Thyroid gland (tissue), 4 donors: ENCODE measurements at regions not wholly inside any gene's neighbourhood (a gene's known extent, or its start where the extent isn't known, plus 50 kb on each side); places are given as distances from the start of the nearest gene placed in this dataset.

Experiments used
- DNase-seq, 2 donors: peaks; one replicate each; pipeline ENCODE4 v3.0.0-alpha.2; 2019
- H3K27ac ChIP-seq, 3 donors: fragments of 200-600 bp; sonication (generic); 1 replicate in 2 of 3; 2 replicates in 1 of 3; pipeline ENCODE4 v1.5.1; 2016 to 2019; ENCODE audit warnings: mild to moderate bottlenecking in 1 of 3, moderate library complexity in 1 of 3
- H3K27me3 ChIP-seq: fragments of 200-600 bp; sonication (generic); one replicate; pipeline ENCODE4 v1.5.1; 2019
- H3K36me3 ChIP-seq, 2 donors: fragments of 200-600 bp; sonication (generic); one replicate each; pipeline ENCODE4 v1.5.1; 2016 to 2019
- H3K4me1 ChIP-seq, 2 donors: fragments of 200-600 bp; sonication (generic); one replicate each; pipeline ENCODE4 v1.5.1; 2017 to 2019
- H3K4me3 ChIP-seq, 3 donors: fragments of 200-600 bp; sonication (generic); replicated peaks in 1 of 3; 1 replicate in 2 of 3; 2 replicates in 1 of 3; pipeline ENCODE4 v1.5.1; 2016; ENCODE audit warnings: mild to moderate bottlenecking in 1 of 3
- H3K9me3 ChIP-seq: fragments of 200-600 bp; sonication (generic); one replicate; pipeline ENCODE4 v1.5.1; 2017
- POLR2A ChIP-seq, 2 donors: fragments of 450-650 bp; IDR thresholded peaks; one replicate each; pipeline ENCODE4 v1.6.1; 2017; ENCODE audit warnings: antibody characterized with exemption in 2 of 2, mild to moderate bottlenecking in 2 of 2, moderate library complexity in 1 of 2
- WGBS, 2 donors: methylation state at CpG; one replicate each; pipeline ENCODE4 v1.1.5; 2017; 5-methylcytosine and 5-hydroxymethylcytosine counted together
- intact Hi-C: fragments of 100-400 bp; cut with DNase I; formaldehyde crosslinking; loops from one replicate; pipeline ENCODE4 v1.15.1; 2023
- TF ChIP-seq, protein P1 (sequence below), 6 experiments: fragments of 200-600 bp in 3 of 6; fragments of 450-650 bp in 3 of 6; sonication (generic) in 3 of 6; IDR thresholded peaks; one replicate each; pipeline ENCODE4 v1.5.1; 2016 to 2019; ENCODE audit warnings: antibody characterized with exemption in 6 of 6, mild to moderate bottlenecking in 2 of 6, inconsistent platforms in 1 of 6, moderate library complexity in 1 of 6

DNA sequence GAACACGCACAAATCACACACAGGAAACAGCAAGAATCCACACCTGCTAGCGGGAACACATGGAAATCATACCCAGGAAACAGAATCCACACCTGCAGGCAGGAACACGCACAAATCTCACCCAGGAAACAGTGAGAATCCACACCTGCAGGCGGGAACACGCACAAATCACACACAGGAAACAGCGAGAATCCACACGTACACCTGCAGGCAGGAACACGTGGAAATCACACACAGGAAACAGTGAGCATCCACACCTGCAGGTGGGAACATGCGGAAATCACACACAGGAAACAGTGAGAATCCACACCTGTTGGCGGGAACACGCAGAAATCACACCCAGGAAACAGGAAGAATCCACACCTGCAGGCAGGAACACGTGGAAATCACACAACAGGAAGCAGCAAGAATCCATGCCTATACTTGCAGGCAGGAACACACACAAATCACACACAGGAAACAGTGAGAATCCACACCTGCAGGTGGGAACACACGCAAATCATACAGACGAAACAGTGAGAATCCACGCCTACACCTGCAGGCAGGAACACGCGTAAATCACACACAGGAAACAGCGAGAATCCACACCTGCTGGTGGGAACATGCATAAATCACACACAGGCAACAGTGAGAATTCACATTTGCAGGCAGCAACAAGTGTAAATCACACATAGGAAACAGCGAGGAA lies 108.6 kb downstream of the DLL1 start:
- H3K36me3 ChIP-seq: no peaks in the 10 kb centered on the region
- H3K4me1 ChIP-seq: no peaks in the 10 kb centered on the region
- TF ChIP-seq, protein P1, sequence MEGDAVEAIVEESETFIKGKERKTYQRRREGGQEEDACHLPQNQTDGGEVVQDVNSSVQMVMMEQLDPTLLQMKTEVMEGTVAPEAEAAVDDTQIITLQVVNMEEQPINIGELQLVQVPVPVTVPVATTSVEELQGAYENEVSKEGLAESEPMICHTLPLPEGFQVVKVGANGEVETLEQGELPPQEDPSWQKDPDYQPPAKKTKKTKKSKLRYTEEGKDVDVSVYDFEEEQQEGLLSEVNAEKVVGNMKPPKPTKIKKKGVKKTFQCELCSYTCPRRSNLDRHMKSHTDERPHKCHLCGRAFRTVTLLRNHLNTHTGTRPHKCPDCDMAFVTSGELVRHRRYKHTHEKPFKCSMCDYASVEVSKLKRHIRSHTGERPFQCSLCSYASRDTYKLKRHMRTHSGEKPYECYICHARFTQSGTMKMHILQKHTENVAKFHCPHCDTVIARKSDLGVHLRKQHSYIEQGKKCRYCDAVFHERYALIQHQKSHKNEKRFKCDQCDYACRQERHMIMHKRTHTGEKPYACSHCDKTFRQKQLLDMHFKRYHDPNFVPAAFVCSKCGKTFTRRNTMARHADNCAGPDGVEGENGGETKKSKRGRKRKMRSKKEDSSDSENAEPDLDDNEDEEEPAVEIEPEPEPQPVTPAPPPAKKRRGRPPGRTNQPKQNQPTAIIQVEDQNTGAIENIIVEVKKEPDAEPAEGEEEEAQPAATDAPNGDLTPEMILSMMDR (IDR thresholded peaks at IDR 0.05): no peak
- TF ChIP-seq POLR2A (IDR thresholded peaks at IDR 0.05): no peak
- no peak overlapping the region for H3K27ac ChIP-seq
- no peaks in the 10 kb centered on the region for H3K9me3 ChIP-seq
- intact Hi-C loops: no loop called here
- DNase-seq: no peak
- H3K27me3 ChIP-seq: no peaks in the 10 kb centered on the region
- WGBS, 2 donors: 73 to 77% methylated on average over 19 of the region's 19 CpGs
- H3K4me3 ChIP-seq: no peak overlapping the region

DNA sequence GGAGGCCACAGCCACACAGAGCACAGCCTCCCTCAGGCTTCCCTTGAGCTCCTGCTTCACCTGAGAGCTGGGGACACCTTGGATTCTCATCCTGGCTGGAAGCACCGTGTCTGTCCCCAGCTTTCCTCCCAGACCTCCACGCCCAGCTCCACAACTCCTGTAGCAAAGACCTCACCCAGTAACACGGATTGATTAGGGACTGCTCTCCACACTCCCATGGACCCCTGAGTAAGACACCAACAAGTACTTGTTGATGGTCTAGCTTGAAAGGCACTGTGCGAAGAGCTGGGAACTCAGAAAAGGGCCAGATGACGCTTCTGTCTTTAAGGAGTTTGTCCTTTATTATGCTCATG lies 109.6 kb downstream of the DLL1 start:
- no peaks in the 10 kb centered on the region for H3K4me1 ChIP-seq
- intact Hi-C loops: no loop called here
- no peak for DNase-seq
- no peak overlapping the region for H3K27ac ChIP-seq
- no peaks in the 10 kb centered on the region for H3K9me3 ChIP-seq
- TF ChIP-seq POLR2A (IDR thresholded peaks at IDR 0.05): no peak
- TF ChIP-seq, protein P1 (IDR thresholded peaks at IDR 0.05): no peak
- H3K4me3 ChIP-seq: no peak overlapping the region
- H3K27me3 ChIP-seq: no peaks in the 10 kb centered on the region
- H3K36me3 ChIP-seq: no peaks in the 10 kb centered on the region
- 81 to 88% methylated on average over 5 of the region's 5 CpGs for WGBS, 2 donors

GRCh38 chr6:170180671-170181337 lies 110.1 kb downstream of the DLL1 start:
- H3K9me3 ChIP-seq: no peaks in the 10 kb centered on the region
- no peaks in the 10 kb centered on the region for H3K4me1 ChIP-seq
- intact Hi-C loops: no loop called here
- no peaks in the 10 kb centered on the region for H3K27me3 ChIP-seq
- no peak overlapping the region for H3K4me3 ChIP-seq
- H3K27ac ChIP-seq: no peak overlapping the region
- no peak for TF ChIP-seq POLR2A (IDR thresholded peaks at IDR 0.05)
- TF ChIP-seq, protein P1 (IDR thresholded peaks at IDR 0.05): no peak
- no peaks in the 10 kb centered on the region for H3K36me3 ChIP-seq
- DNase-seq: no peak
- WGBS, 2 donors: 78 to 84% methylated on average over 18 to 22 of the region's 23 CpGs

DNA sequence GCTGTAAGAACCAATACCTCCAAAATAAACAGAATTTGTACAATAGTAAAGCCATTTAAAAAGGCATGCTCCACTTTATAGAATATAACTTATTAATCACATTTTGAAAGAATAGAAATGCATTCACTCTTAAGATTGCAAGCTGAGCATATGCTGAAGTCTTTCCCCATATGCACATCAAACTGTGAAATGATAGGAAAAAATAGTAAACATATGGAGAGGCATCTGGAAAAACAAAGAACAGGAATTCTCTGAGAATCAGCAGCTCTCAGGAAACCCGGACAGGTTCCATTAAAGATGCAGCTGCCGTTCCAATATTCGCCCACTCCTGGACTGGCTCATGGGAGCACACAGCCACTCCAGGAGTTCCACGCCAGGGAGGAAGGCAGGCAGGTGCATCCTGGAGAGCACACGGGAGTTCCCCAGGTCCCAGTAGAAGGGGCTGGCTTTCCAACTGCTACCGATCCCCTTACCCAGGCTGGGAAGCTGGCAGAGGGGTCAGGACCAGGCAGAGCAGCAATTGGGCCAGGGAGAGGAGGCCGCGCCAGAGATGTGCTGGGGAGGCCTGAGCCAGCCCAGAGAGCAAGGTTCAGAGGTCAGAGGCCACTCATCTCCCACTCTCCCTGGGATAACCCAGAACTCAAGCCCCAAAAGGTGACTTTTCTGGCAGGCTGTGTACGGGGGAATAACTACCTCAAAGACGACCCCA lies 111.1 kb downstream of the DLL1 start:
- H3K9me3 ChIP-seq: no peaks in the 10 kb centered on the region
- intact Hi-C loops: no loop called here
- TF ChIP-seq, protein P1 (IDR thresholded peaks at IDR 0.05): no peak
- TF ChIP-seq POLR2A (IDR thresholded peaks at IDR 0.05): no peak
- no peak overlapping the region for H3K27ac ChIP-seq
- no peak overlapping the region for H3K4me3 ChIP-seq
- DNase-seq: no peak
- 78 to 82% methylated on average over 10 of the region's 10 CpGs for WGBS, 2 donors
- H3K4me1 ChIP-seq: no peaks in the 10 kb centered on the region
- no peaks in the 10 kb centered on the region for H3K36me3 ChIP-seq
- H3K27me3 ChIP-seq: no peaks in the 10 kb centered on the region
